ENCODE measurements at regions not wholly inside any gene's neighbourhood (a gene's known extent, or its start where the extent isn't known, plus 50 kb on each side); places are given as distances from the start of the nearest gene placed in this dataset.
"Not testable (repeated sequence)": the region's sequence is repeated elsewhere in the genome, so short reads cannot be mapped to it uniquely, and the experiment has no call there.

GRCh38 chr4:99753931-99754330, 62.7 kb upstream of the DAPP1 start:
- TF ChIP-seq CTCF (IDR thresholded peaks at IDR 0.05; ENCODE audit: low read length, missing control alignments), result no peak
- DNase-seq (ENCODE audit: low read depth), result no peak

GRCh38 chr4:99749445-99750391, 66.9 kb upstream of the DAPP1 start:
- TF ChIP-seq CTCF (IDR thresholded peaks at IDR 0.05; ENCODE audit: low read length, missing control alignments), result no peak
- no peak overlapping the region for H3K4me3 ChIP-seq (replicated peaks; ENCODE audit: low read depth, low read length)
- DNase-seq (ENCODE audit: low read depth), result no peak

More at GRCh38 chr4:99753931-99754330, 62.7 kb upstream of the DAPP1 start:
- no peak overlapping the region for H3K4me3 ChIP-seq (replicated peaks; ENCODE audit: low read depth, low read length)

GRCh38 chr4:99746443-99746842, 70.2 kb upstream of the DAPP1 start:
- no peak for DNase-seq (ENCODE audit: low read depth)
- no peak for TF ChIP-seq CTCF (IDR thresholded peaks at IDR 0.05; ENCODE audit: low read length, missing control alignments)

GRCh38 chr4:99736846-99737245, 79.2 kb upstream of the C4orf54 start:
- DNase-seq (ENCODE audit: low read depth), result no peak

More at GRCh38 chr4:99746443-99746842, 70.2 kb upstream of the DAPP1 start:
- no peak overlapping the region for H3K4me3 ChIP-seq (replicated peaks; ENCODE audit: low read depth, low read length)

GRCh38 chr4:99735822-99736221, 78.2 kb upstream of the C4orf54 start:
- TF ChIP-seq CTCF (IDR thresholded peaks at IDR 0.05; ENCODE audit: low read length, missing control alignments), result no peak
- no peak for DNase-seq (ENCODE audit: low read depth)
- H3K4me3 ChIP-seq (replicated peaks; ENCODE audit: low read depth, low read length), result no peak overlapping the region

More at GRCh38 chr4:99736846-99737245, 79.2 kb upstream of the C4orf54 start:
- H3K4me3 ChIP-seq (replicated peaks; ENCODE audit: low read depth, low read length), result no peak overlapping the region
- TF ChIP-seq CTCF (IDR thresholded peaks at IDR 0.05; ENCODE audit: low read length, missing control alignments), result no peak

- no peak for DNase-seq (ENCODE audit: low read depth)
- H3K4me3 ChIP-seq (replicated peaks; ENCODE audit: low read depth, low read length), result no peak overlapping the region
- TF ChIP-seq CTCF (IDR thresholded peaks at IDR 0.05; ENCODE audit: low read length, missing control alignments), result no peak
Measured at GRCh38 chr4:99734583-99735322, 77.1 kb upstream of the C4orf54 start.

GRCh38 chr4:99733455-99733854, 75.8 kb upstream of the C4orf54 start:
- DNase-seq (ENCODE audit: low read depth); H3K4me3 ChIP-seq (replicated peaks; ENCODE audit: low read depth, low read length): not testable (repeated sequence)

Data from fibroblast of pulmonary artery (primary cell).